SK-N-SH (cell line): ENCODE measurements at regions not wholly inside any gene's neighbourhood (a gene's known extent, or its start where the extent isn't known, plus 50 kb on each side); places are given as distances from the start of the nearest gene placed in this dataset.

ENCODE experiments used
- EP300 ChIP-seq, 2 experiments: IDR thresholded peaks; 2 replicates each; pipeline versions ENCODE4 v1.4.0 to v1.6.1; 2012; ENCODE audit warnings: borderline replicate concordance in 1 of 2, low read depth in 1 of 2, low read length in 1 of 2
- EZH2phosphoT487 ChIP-seq: fragments of 200-600 bp; sonication (generic); IDR thresholded peaks from 2 replicates; pipeline ENCODE4 v1.6.1; 2017; ENCODE audit warnings: low read depth, mixed run types, mild to moderate bottlenecking, antibody characterized with exemption, moderate library complexity, borderline replicate concordance
- FOSL2 ChIP-seq: IDR thresholded peaks from 2 replicates; pipeline ENCODE4 v1.4.0; 2012; ENCODE audit warnings: low read depth, mild to moderate bottlenecking, moderate library complexity, borderline replicate concordance
- FOXJ3 ChIP-seq: sonication (generic); formaldehyde crosslinking; IDR thresholded peaks from 2 replicates; pipeline ENCODE4 v1.5.1; 2020; ENCODE audit warnings: mild to moderate bottlenecking, missing genetic modification reagents
- JUND ChIP-seq: IDR thresholded peaks from 2 replicates; pipeline ENCODE4 v1.4.0; 2012
- MEF2A ChIP-seq: IDR thresholded peaks from 2 replicates; pipeline ENCODE4 v1.4.0; 2012; ENCODE audit warnings: low read depth, borderline replicate concordance
- POLR2AphosphoS5 ChIP-seq: IDR thresholded peaks from 2 replicates; pipeline ENCODE4 v1.6.1; 2012; ENCODE audit warnings: low read depth, low read length
- RXRA ChIP-seq: IDR thresholded peaks from 2 replicates; pipeline ENCODE4 v1.4.0; 2012; ENCODE audit warnings: low read depth, mild to moderate bottlenecking, borderline replicate concordance
- SIN3A ChIP-seq: IDR thresholded peaks from 2 replicates; pipeline ENCODE4 v1.6.1; 2012; ENCODE audit warnings: low read depth, mild to moderate bottlenecking, low read length, moderate library complexity, borderline replicate concordance
- TF ChIP-seq, protein P1 (sequence below): IDR thresholded peaks from 2 replicates; pipeline ENCODE4; 2012
- TF ChIP-seq, protein P2 (sequence below): fragments of 200-600 bp; sonication (generic); IDR thresholded peaks from 2 replicates; pipeline ENCODE4 v1.6.1; 2017; ENCODE audit warnings: antibody characterized with exemption, mild to moderate bottlenecking, moderate library complexity
- TF ChIP-seq, protein P3 (sequence below): IDR thresholded peaks from 2 replicates; pipeline ENCODE4 v1.6.1; 2012; ENCODE audit warnings: mild to moderate bottlenecking, low read depth, low read length, moderate library complexity

- no peak for TF ChIP-seq FOXJ3 (CRISPR knock-in tag)
- TF ChIP-seq, protein P1, sequence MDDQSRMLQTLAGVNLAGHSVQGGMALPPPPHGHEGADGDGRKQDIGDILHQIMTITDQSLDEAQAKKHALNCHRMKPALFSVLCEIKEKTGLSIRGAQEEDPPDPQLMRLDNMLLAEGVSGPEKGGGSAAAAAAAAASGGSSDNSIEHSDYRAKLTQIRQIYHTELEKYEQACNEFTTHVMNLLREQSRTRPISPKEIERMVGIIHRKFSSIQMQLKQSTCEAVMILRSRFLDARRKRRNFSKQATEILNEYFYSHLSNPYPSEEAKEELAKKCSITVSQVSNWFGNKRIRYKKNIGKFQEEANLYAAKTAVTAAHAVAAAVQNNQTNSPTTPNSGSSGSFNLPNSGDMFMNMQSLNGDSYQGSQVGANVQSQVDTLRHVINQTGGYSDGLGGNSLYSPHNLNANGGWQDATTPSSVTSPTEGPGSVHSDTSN: no peak
- TF ChIP-seq EZH2phosphoT487: no peak
- TF ChIP-seq, protein P2, sequence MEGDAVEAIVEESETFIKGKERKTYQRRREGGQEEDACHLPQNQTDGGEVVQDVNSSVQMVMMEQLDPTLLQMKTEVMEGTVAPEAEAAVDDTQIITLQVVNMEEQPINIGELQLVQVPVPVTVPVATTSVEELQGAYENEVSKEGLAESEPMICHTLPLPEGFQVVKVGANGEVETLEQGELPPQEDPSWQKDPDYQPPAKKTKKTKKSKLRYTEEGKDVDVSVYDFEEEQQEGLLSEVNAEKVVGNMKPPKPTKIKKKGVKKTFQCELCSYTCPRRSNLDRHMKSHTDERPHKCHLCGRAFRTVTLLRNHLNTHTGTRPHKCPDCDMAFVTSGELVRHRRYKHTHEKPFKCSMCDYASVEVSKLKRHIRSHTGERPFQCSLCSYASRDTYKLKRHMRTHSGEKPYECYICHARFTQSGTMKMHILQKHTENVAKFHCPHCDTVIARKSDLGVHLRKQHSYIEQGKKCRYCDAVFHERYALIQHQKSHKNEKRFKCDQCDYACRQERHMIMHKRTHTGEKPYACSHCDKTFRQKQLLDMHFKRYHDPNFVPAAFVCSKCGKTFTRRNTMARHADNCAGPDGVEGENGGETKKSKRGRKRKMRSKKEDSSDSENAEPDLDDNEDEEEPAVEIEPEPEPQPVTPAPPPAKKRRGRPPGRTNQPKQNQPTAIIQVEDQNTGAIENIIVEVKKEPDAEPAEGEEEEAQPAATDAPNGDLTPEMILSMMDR: no peak
- TF ChIP-seq POLR2AphosphoS5: no peak
- TF ChIP-seq MEF2A: no peak
- no peak for TF ChIP-seq JUND
- TF ChIP-seq FOSL2: no peak
- TF ChIP-seq, protein P3, sequence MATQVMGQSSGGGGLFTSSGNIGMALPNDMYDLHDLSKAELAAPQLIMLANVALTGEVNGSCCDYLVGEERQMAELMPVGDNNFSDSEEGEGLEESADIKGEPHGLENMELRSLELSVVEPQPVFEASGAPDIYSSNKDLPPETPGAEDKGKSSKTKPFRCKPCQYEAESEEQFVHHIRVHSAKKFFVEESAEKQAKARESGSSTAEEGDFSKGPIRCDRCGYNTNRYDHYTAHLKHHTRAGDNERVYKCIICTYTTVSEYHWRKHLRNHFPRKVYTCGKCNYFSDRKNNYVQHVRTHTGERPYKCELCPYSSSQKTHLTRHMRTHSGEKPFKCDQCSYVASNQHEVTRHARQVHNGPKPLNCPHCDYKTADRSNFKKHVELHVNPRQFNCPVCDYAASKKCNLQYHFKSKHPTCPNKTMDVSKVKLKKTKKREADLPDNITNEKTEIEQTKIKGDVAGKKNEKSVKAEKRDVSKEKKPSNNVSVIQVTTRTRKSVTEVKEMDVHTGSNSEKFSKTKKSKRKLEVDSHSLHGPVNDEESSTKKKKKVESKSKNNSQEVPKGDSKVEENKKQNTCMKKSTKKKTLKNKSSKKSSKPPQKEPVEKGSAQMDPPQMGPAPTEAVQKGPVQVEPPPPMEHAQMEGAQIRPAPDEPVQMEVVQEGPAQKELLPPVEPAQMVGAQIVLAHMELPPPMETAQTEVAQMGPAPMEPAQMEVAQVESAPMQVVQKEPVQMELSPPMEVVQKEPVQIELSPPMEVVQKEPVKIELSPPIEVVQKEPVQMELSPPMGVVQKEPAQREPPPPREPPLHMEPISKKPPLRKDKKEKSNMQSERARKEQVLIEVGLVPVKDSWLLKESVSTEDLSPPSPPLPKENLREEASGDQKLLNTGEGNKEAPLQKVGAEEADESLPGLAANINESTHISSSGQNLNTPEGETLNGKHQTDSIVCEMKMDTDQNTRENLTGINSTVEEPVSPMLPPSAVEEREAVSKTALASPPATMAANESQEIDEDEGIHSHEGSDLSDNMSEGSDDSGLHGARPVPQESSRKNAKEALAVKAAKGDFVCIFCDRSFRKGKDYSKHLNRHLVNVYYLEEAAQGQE: no peak
- TF ChIP-seq SIN3A: no peak
- TF ChIP-seq EP300 (IDR thresholded peaks at IDR 0.05; ENCODE audit: borderline replicate concordance in 1 of 2, low read depth in 1 of 2, low read length in 1 of 2): no peak
- TF ChIP-seq RXRA: no peak
These were observed 1128.6 kb downstream of the SLC16A7 start for GRCh38 chr12:60724475-60724874.
